ENCODE measurements at regions not wholly inside any gene's neighbourhood (a gene's known extent, or its start where the extent isn't known, plus 50 kb on each side); places are given as distances from the start of the nearest gene placed in this dataset.

- DNase-seq: peak; percentile 19
These were observed 597.3 kb downstream of the PRELID2 start for GRCh38 chr5:145237843-145238242.

GRCh38 chr5:145236983-145237382 lies 598.2 kb downstream of the PRELID2 start:
- DNase-seq: no peak

- DNase-seq: no peak
These were observed 599.0 kb downstream of the PRELID2 start for GRCh38 chr5:145236127-145236526.

GRCh38 chr5:145233461-145233860 lies 601.7 kb downstream of the PRELID2 start:
- DNase-seq: no peak

GRCh38 chr5:145230781-145231180 lies 604.4 kb downstream of the PRELID2 start:
- no peak for DNase-seq

GRCh38 chr5:145228564-145228963 lies 606.6 kb downstream of the PRELID2 start:
- no peak for DNase-seq

GRCh38 chr5:145227881-145228280 lies 607.3 kb downstream of the PRELID2 start:
- no peak for DNase-seq

- no peak for DNase-seq
These were observed 608.4 kb downstream of the PRELID2 start for GRCh38 chr5:145226726-145227125.

- no peak for DNase-seq
These were observed 609.6 kb downstream of the PRELID2 start for GRCh38 chr5:145225529-145225928.

- DNase-seq: no peak
These were observed 611.6 kb downstream of the PRELID2 start for GRCh38 chr5:145223582-145223981.

- no peak for DNase-seq
These were observed 612.5 kb downstream of the PRELID2 start for GRCh38 chr5:145222622-145223021.

- DNase-seq: no peak
These were observed 613.7 kb downstream of the PRELID2 start for GRCh38 chr5:145221416-145221815.

- no peak for DNase-seq
These were observed 614.7 kb downstream of the PRELID2 start for GRCh38 chr5:145220481-145220880.

GRCh38 chr5:145218982-145219381 lies 616.2 kb downstream of the PRELID2 start:
- DNase-seq: no peak

- no peak for DNase-seq
These were observed 617.1 kb downstream of the PRELID2 start for GRCh38 chr5:145218019-145218418.

- DNase-seq: no peak
These were observed 625.1 kb downstream of the PRELID2 start for GRCh38 chr5:145210020-145210419.

- DNase-seq: no peak
These were observed 629.6 kb downstream of the PRELID2 start for GRCh38 chr5:145205546-145205945.

GRCh38 chr5:145204743-145205142 lies 630.4 kb downstream of the PRELID2 start:
- DNase-seq: no peak

GRCh38 chr5:145203193-145203592 lies 631.9 kb downstream of the PRELID2 start:
- no peak for DNase-seq

- DNase-seq: no peak
These were observed 636.4 kb downstream of the PRELID2 start for GRCh38 chr5:145198525-145199260.

- no peak for DNase-seq
These were observed 645.4 kb downstream of the PRELID2 start for GRCh38 chr5:145189746-145190145.

GRCh38 chr5:145180371-145180770 lies 654.8 kb downstream of the PRELID2 start:
- DNase-seq: no peak

- DNase-seq: no peak
These were observed 656.3 kb downstream of the PRELID2 start for GRCh38 chr5:145178641-145179523.

GRCh38 chr5:145176041-145176440 lies 659.1 kb downstream of the PRELID2 start:
- DNase-seq: no peak

Data from SHP77 treated with DMSO at 0.1 percent for 48 hours (cell line).